Transverse colon (tissue), 4 donors: ENCODE measurements at regions not wholly inside any gene's neighbourhood (a gene's known extent, or its start where the extent isn't known, plus 50 kb on each side); places are given as distances from the start of the nearest gene placed in this dataset.

Experiments
- CTCF ChIP-seq, 5 experiments: fragments of 200-600 bp in 3 of 5; fragments of 450-650 bp in 2 of 5; sonication (generic) in 3 of 5; IDR thresholded peaks; 1 replicate in 2 of 5; 2 replicates in 3 of 5; pipeline ENCODE4 v1.5.1; 2016 to 2017; ENCODE audit warnings: antibody characterized with exemption in 5 of 5, inconsistent platforms in 3 of 5, mild to moderate bottlenecking in 2 of 5, moderate library complexity in 1 of 5
- EP300 ChIP-seq: sonication (generic); formaldehyde crosslinking; IDR thresholded peaks from one replicate; pipeline ENCODE4 v1.6.1; 2017; ENCODE audit warnings: antibody characterized with exemption, low read depth
- POLR2AphosphoS5 ChIP-seq, 3 donors: sonication (generic); formaldehyde crosslinking; IDR thresholded peaks; one replicate each; pipeline ENCODE4 v1.6.1; 2016; ENCODE audit warnings: antibody characterized with exemption in 3 of 3

- no peak for TF ChIP-seq CTCF (IDR thresholded peaks at IDR 0.05)
- no peak for TF ChIP-seq POLR2AphosphoS5 (IDR thresholded peaks at IDR 0.05)
- TF ChIP-seq EP300, result no peak
Measured at GRCh38 chr3:40645883-40646282, 121.1 kb downstream of the ZNF621 start.
